ENCODE measurements at regions not wholly inside any gene's neighbourhood (a gene's known extent, or its start where the extent isn't known, plus 50 kb on each side); places are given as distances from the start of the nearest gene placed in this dataset.

GRCh38 chr1:242728696-242729095, 204.2 kb upstream of the PLD5 start:
- Histone ChIP-seq H2AFZ (ENCODE audit: low read length) (no peak overlapping the region), H3K27ac (ENCODE audit: low read depth, low read length, poor library complexity, severe bottlenecking) (no peak overlapping the region), H3K4me2 (ENCODE audit: low read length) (no peak overlapping the region), H3K9me3 (ENCODE audit: low read length) (no peaks in the 10 kb centered on the region), H3K4me1 (ENCODE audit: insufficient read depth, low read length, poor library complexity, severe bottlenecking) (no peaks in the 10 kb centered on the region), H3K4me3 (ENCODE audit: low read depth, low read length, poor library complexity, severe bottlenecking) (no peak overlapping the region), H3K36me3 (ENCODE audit: insufficient read depth, low read length) (no peaks in the 10 kb centered on the region), H3K9me2 (ENCODE audit: insufficient read depth, low read length) (no peaks in the 10 kb centered on the region), H3K79me2 (ENCODE audit: insufficient read depth, low read depth, low read length) (no peaks in the 10 kb centered on the region), H4K20me1 (ENCODE audit: insufficient read depth, low read length) (no peaks in the 10 kb centered on the region)
- TF ChIP-seq EZH2phosphoT487 (IDR thresholded peaks at IDR 0.05; ENCODE audit: borderline replicate concordance, low read depth, low read length) = no peak
- TF ChIP-seq CTCF (conservative IDR thresholded peaks at IDR 0.05; ENCODE audit: low read length) = no peak
- no TSS peak for BruUV-seq (replicated peaks)
- CTCF ChIA-PET (ENCODE audit: unreplicated experiment) = no interaction called here
- DNase-seq (ENCODE audit: low spot score) = no peak
- POLR2A ChIA-PET = no interaction called here
- intact Hi-C loops (cut with micrococcal nuclease; ENCODE audit: unreplicated experiment) = no loop called here

- Histone ChIP-seq H4K20me1 (ENCODE audit: insufficient read depth, low read length) (no peaks in the 10 kb centered on the region), H3K4me2 (ENCODE audit: low read length) (no peak overlapping the region), H3K9me2 (ENCODE audit: insufficient read depth, low read length) (no peaks in the 10 kb centered on the region), H3K79me2 (ENCODE audit: insufficient read depth, low read depth, low read length) (no peaks in the 10 kb centered on the region), H3K27ac (ENCODE audit: low read depth, low read length, poor library complexity, severe bottlenecking) (no peak overlapping the region), H3K9me3 (ENCODE audit: low read length) (no peaks in the 10 kb centered on the region), H3K36me3 (ENCODE audit: insufficient read depth, low read length) (no peaks in the 10 kb centered on the region), H3K4me3 (ENCODE audit: low read depth, low read length, poor library complexity, severe bottlenecking) (no peak overlapping the region), H3K4me1 (ENCODE audit: insufficient read depth, low read length, poor library complexity, severe bottlenecking) (no peaks in the 10 kb centered on the region), H2AFZ (ENCODE audit: low read length) (no peak overlapping the region)
- DNase-seq (ENCODE audit: low spot score) = no peak
- no peak for TF ChIP-seq EZH2phosphoT487 (IDR thresholded peaks at IDR 0.05; ENCODE audit: borderline replicate concordance, low read depth, low read length)
- TF ChIP-seq CTCF (conservative IDR thresholded peaks at IDR 0.05; ENCODE audit: low read length) = no peak
- ChIA-PET CTCF (ENCODE audit: unreplicated experiment) (no interaction called here), POLR2A (interaction anchor here (0.6 kb wide), 1 partner anchor 61 kb away, joined by 6 read pairs; no protein-coding TSS in a partner anchor)
- no TSS peak for BruUV-seq (replicated peaks)
- intact Hi-C loops (cut with micrococcal nuclease; ENCODE audit: unreplicated experiment) = no loop called here
Measured at GRCh38 chr1:242723044-242723716, 198.7 kb upstream of the PLD5 start.

DNA sequence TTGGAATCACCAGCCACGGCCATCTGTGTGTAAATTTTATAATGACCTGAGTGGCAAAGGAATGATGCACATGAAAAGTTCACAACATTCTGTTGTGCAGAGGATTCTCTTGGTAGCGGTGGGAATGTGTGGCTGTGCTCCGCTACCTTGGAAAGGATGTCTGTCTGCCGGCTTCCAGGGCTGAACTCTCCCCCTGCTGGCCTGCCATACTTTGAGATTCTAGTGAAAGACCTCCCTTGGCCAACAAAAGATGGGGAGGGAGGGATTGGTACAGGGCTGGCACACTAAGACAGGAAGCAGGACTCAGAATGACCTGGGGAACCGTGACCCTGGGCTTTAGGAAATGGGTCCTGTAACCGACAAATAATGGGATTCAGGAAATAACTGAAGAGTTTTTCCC, 194.5 kb upstream of the PLD5 start:
- no peak overlapping the region for H3K4me2 ChIP-seq (ENCODE audit: low read length)
- BruUV-seq (replicated peaks) = no TSS peak
- no peaks in the 10 kb centered on the region for H3K9me2 ChIP-seq (ENCODE audit: insufficient read depth, low read length)
- ChIA-PET POLR2A (no interaction called here), CTCF (ENCODE audit: unreplicated experiment) (no interaction called here)
- no peaks in the 10 kb centered on the region for H3K79me2 ChIP-seq (ENCODE audit: insufficient read depth, low read depth, low read length)
- no peak overlapping the region for H2AFZ ChIP-seq (ENCODE audit: low read length)
- no peak overlapping the region for H3K27ac ChIP-seq (ENCODE audit: low read depth, low read length, poor library complexity, severe bottlenecking)
- no peak for TF ChIP-seq CTCF (conservative IDR thresholded peaks at IDR 0.05; ENCODE audit: low read length)
- TF ChIP-seq EZH2phosphoT487 (IDR thresholded peaks at IDR 0.05; ENCODE audit: borderline replicate concordance, low read depth, low read length) = no peak
- H3K4me3 ChIP-seq (ENCODE audit: low read depth, low read length, poor library complexity, severe bottlenecking) = no peak overlapping the region
- H4K20me1 ChIP-seq (ENCODE audit: insufficient read depth, low read length) = no peaks in the 10 kb centered on the region
- H3K36me3 ChIP-seq (ENCODE audit: insufficient read depth, low read length) = no peaks in the 10 kb centered on the region
- intact Hi-C loops (cut with micrococcal nuclease; ENCODE audit: unreplicated experiment) = no loop called here
- H3K9me3 ChIP-seq (ENCODE audit: low read length) = no peaks in the 10 kb centered on the region
- DNase-seq (ENCODE audit: low spot score) = no peak
- no peaks in the 10 kb centered on the region for H3K4me1 ChIP-seq (ENCODE audit: insufficient read depth, low read length, poor library complexity, severe bottlenecking)

Data from OCI-LY7 (cell line).